NCI-H460 (cell line): ENCODE measurements at regions not wholly inside any gene's neighbourhood (a gene's known extent, or its start where the extent isn't known, plus 50 kb on each side); places are given as distances from the start of the nearest gene placed in this dataset.
"Not testable (repeated sequence)": the region's sequence is repeated elsewhere in the genome, so short reads cannot be mapped to it uniquely, and the experiment has no call there.

Experiments used
- DNase-seq: peaks from one replicate; pipeline ENCODE4 v3.0.0-alpha.2; 2016; ENCODE audit warnings: low read depth; ENCODE audit errors: extremely low read depth

- DNase-seq, result no peak
These were observed 134.9 kb upstream of the NRIP1 start for GRCh38 chr21:15199414-15200383.

DNA sequence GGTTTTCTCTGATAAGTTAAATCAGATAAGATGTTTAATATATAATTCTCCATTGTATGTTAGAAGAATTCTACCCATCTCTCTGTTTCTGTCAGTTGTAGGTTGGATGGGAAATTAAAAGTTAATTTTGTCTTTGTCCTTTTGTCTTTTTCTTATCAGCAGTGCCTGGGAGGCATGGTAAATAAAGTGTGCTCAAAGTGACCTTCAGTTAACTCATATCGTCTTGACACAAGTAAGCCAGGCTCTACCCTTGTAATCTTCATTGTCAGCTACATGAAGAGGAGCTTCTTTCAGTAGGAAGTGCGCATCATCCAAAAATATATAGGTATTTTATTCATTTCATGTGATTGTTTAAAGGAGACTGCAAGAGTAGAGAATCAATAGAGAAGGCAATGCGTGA, 138.9 kb upstream of the NRIP1 start:
- DNase-seq, result no peak

DNA sequence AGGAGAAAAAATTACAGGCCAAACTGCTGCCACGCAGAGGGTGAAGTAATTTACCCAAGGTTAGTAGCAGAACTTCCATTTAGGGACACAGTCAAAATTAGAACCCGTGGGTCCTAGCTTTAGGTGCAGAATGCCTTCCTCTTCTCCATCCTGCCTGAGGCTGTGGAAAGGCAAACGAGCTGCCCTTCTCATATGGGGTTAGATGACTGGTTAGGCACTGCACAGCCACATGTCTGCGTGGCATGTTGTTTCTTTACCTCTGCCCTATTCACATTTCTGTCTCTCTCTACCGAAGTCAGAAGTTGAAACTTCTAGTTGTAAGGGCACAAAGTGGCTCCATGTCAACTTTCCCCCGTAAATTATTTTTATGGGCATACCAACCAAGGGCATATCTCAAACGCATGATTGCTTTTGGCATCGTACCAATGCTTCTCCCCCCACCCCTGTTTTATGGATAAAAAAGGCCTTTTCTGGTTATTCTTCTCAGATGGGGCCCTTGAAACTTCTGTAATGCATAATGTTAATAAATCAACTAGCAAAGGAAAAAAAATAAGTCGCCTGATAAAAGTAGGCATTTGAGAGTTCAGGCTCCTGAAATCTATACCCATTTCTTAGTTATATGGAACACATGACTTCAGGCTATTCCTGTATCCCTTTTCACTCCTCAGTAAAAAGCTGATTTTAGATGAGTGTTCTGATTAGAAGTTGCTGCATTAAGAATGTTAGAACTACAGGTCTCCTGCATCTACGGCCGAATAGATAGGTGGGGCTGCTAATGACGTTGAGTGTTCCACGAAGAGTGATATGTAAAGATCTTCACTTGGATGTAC, 139.6 kb upstream of the NRIP1 start:
- no peak for DNase-seq

DNA sequence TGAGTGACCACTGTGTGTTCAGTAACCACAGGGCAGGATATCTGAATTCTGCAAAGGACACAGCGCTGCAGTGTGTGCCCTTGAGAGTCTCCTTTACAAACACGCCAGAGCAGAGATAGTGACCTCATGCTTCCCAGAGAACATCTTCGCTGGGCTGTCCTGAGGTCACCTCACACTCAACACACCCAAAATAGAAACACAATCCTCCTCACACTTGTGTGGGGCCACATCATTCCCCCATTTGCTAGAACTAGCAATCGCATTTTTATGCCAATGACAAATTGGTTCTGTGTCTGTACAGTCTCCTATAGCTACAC, 140.1 kb upstream of the NRIP1 start:
- DNase-seq, result no peak

- DNase-seq, result no peak
These were observed 141.7 kb upstream of the NRIP1 start for GRCh38 chr21:15206514-15206913.

- no peak for DNase-seq
These were observed 142.4 kb upstream of the NRIP1 start for GRCh38 chr21:15207231-15207630.

- DNase-seq, result no peak
These were observed 143.0 kb upstream of the NRIP1 start for GRCh38 chr21:15207635-15208370.

- no peak for DNase-seq
These were observed 144.0 kb upstream of the NRIP1 start for GRCh38 chr21:15208786-15209185.

- no peak for DNase-seq
These were observed 144.4 kb upstream of the NRIP1 start for GRCh38 chr21:15209224-15209623.

- DNase-seq, result peak; percentile 26
These were observed 145.5 kb upstream of the NRIP1 start for GRCh38 chr21:15210235-15210678.

DNA sequence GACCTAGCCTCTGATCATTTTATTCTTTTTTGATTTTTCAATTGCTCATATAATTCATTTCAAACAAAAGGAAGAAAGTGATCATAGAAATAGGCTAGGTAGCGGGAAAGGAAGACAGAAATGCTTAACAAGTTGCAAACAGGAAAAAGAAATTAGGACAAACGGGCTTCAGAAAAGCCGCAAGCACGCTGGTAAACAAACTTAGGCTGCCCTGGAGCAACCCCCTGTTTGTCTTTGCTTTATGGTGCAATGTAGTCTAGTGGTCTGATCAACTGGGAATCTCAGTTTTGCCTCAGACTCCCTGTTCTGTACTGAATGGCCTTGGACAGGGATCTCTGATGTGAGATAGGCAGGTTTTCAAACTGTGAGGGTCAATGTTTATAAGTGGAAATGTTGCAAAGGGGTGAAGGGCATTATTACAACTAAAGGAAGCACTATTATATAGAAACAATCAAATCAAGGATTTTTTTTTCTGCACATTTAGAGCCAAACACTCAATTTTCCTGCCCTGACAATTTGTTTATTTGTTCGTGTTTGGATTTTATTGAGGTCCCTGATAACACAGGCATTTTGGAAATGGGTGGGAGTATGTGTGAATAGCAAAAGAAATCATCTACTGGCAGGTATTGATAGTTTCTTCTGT, 146.8 kb upstream of the NRIP1 start:
- DNase-seq, result no peak

GRCh38 chr21:15212206-15212605, 147.4 kb upstream of the NRIP1 start:
- DNase-seq, result no peak

DNA sequence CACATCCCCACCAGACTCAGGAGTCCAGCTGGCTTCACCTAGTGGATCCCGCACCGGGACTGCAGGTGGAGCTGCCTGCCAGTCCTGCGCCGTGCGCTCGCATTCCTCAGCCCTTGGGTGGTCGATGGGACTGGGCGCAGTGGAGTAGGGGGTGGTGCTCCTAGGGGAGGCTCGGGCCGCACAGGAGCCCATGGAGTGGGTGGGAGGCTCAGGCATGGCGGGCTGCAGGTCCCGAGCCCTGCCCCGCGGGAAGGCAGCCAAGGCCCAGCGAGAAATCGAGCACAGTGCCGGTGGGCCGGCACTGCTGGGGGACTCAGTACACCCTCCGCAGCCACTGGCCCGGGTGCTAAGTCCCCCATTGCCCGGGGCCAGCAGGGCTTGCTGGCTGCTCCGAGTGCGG, 153.7 kb upstream of the NRIP1 start:
- not testable (repeated sequence) for DNase-seq

DNA sequence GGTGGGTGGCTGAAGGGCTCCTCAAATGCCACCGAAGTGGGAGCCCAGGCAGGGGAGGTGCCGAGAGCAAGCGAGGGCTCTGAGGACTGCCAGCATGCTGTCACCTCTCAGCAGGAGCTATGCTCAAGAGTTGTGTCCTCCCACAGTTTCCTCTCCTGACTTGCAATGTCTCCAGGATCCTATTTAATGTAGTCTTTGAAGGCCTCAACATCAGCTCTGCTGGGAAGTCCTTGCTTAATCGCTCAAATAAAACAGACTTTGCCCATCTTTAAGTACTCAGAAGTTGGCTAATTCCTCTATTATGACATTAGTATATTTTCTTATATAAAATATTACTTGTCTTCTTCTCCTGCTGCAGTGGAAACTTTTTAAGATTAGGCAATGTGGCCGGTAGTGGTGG, 154.2 kb upstream of the NRIP1 start:
- no peak for DNase-seq

DNA sequence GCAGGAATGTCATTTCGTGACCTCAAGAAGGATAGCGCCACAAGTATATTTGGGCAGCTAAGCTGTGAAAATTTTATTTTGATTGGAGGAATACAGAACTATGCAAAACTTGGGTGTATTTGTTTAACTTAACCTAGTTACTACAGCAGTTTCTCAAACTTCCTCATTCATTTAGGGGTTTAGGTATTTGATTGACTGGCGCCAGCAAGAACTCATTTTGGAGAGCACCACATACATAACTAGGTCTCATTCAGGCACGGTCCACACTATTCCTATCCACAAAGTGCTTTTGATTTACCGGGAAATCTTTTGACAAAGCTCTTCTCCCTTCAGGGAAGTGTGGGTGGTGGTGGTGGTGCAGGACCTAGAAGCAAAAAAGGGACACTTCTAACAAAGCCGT, 155.1 kb upstream of the NRIP1 start:
- no peak for DNase-seq

- DNase-seq, result peak; percentile 14
These were observed 157.1 kb upstream of the NRIP1 start for GRCh38 chr21:15221799-15222386.

GRCh38 chr21:15222707-15223106, 157.9 kb upstream of the NRIP1 start:
- no peak for DNase-seq

- DNase-seq, result peak; percentile 44
These were observed 159.7 kb upstream of the NRIP1 start for GRCh38 chr21:15224346-15225086.

- no peak for DNase-seq
These were observed 163.1 kb upstream of the NRIP1 start for GRCh38 chr21:15227919-15228318.
